AG04450 (cell line): ENCODE measurements at regions not wholly inside any gene's neighbourhood (a gene's known extent, or its start where the extent isn't known, plus 50 kb on each side); places are given as distances from the start of the nearest gene placed in this dataset.
A peak's percentile ranks its signal among the peaks of the same experiment; 100 is the strongest.

ENCODE experiments used
- CTCF ChIA-PET: fragments of 300-600, 350-600 bp; formaldehyde crosslinking; extraction: SDS; loops from one replicate; lab custom pipeline; 2022; ENCODE audit warnings: antibody characterized with exemption, inconsistent platforms; lab: Charles Lee
- POLR2A ChIA-PET: fragments of 350-600 bp; formaldehyde crosslinking; extraction: SDS; loops from one replicate; lab custom pipeline; 2021; ENCODE audit warnings: antibody characterized with exemption, inconsistent platforms; lab: Yijun Ruan, JAX
- DNase-seq: peaks from one replicate; pipeline ENCODE4 v3.0.0-alpha.2; 2011; ENCODE audit warnings: low read depth, low spot score
- H3K27ac ChIP-seq: one replicate; pipeline ENCODE4 v1.5.1; 2012; ENCODE audit warnings: low read depth, low read length, control low read depth
- H3K27me3 ChIP-seq: one replicate; pipeline ENCODE4 v1.6.0; 2012; ENCODE audit warnings: low read length; ENCODE audit not compliant: control insufficient read depth, insufficient read depth
- H3K4me3 ChIP-seq: 2 replicates; pipeline ENCODE4 v1.5.1; 2011; ENCODE audit warnings: mild to moderate bottlenecking, low read depth, low read length, control low read depth
- H3K9me3 ChIP-seq: 2 replicates; pipeline ENCODE4 v1.5.1; 2012; ENCODE audit warnings: low read length; ENCODE audit not compliant: control insufficient read depth, insufficient read depth
- CTCF ChIP-seq: IDR thresholded peaks from 2 replicates; pipeline ENCODE4 v1.5.1; 2011; ENCODE audit warnings: low read depth, low read length, control low read depth, inconsistent platforms

- H3K27ac ChIP-seq = no peak overlapping the region
- peak; percentile 70 for DNase-seq
- ChIA-PET CTCF (interaction anchor here (0.7 to 5.9 kb wide), 5 partner anchors 12 to 178 kb away, joined by 3 to 32 read pairs (median 4); no protein-coding TSS in a partner anchor), POLR2A (interaction anchor here (0.9 to 1.9 kb wide), 2 partner anchors 14 to 202 kb away, joined by 3 to 7 read pairs; no protein-coding TSS in a partner anchor)
- H3K9me3 ChIP-seq = no peaks in the 10 kb centered on the region; the same call in 1 of the 2 replicates
- no peak overlapping the region for H3K4me3 ChIP-seq
- TF ChIP-seq CTCF = no peak
- H3K27me3 ChIP-seq = no peaks in the 10 kb centered on the region
These were observed 547.6 kb upstream of the WWC1 start for GRCh38 chr5:167743695-167744464.

GRCh38 chr5:167745868-167746267 lies 545.6 kb upstream of the WWC1 start:
- no peak for TF ChIP-seq CTCF
- no peak for DNase-seq
- Histone ChIP-seq H3K9me3 (no peaks in the 10 kb centered on the region; the same call in 1 of the 2 replicates), H3K4me3 (no peak overlapping the region), H3K27ac (no peak overlapping the region), H3K27me3 (no peaks in the 10 kb centered on the region)
- ChIA-PET CTCF (interaction anchor here (0.6 to 5.9 kb wide), 2 partner anchors 23 to 236 kb away, joined by 4 to 32 read pairs; no protein-coding TSS in a partner anchor), POLR2A (interaction anchor here (0.6 kb wide), 1 partner anchor 37 kb away, joined by 3 read pairs; no protein-coding TSS in a partner anchor)

GRCh38 chr5:167750586-167750985 lies 540.9 kb upstream of the WWC1 start:
- H3K4me3 ChIP-seq = no peak overlapping the region
- no peaks in the 10 kb centered on the region for H3K27me3 ChIP-seq
- no peak overlapping the region for H3K27ac ChIP-seq
- TF ChIP-seq CTCF = no peak
- H3K9me3 ChIP-seq = no peaks in the 10 kb centered on the region; the same call in 1 of the 2 replicates
- DNase-seq = no peak
- ChIA-PET POLR2A (no interaction called here), CTCF (no interaction called here)

GRCh38 chr5:167752936-167753335 lies 538.5 kb upstream of the WWC1 start:
- ChIA-PET POLR2A (no interaction called here), CTCF (no interaction called here)
- H3K9me3 ChIP-seq = no peaks in the 10 kb centered on the region
- no peak for TF ChIP-seq CTCF
- no peak overlapping the region for H3K4me3 ChIP-seq
- DNase-seq = no peak
- H3K27me3 ChIP-seq = no peaks in the 10 kb centered on the region
- no peak overlapping the region for H3K27ac ChIP-seq
